Natural killer cell (primary cell): ENCODE measurements at regions not wholly inside any gene's neighbourhood (a gene's known extent, or its start where the extent isn't known, plus 50 kb on each side); places are given as distances from the start of the nearest gene placed in this dataset.

ENCODE experiments used
- ATAC-seq, 3 donors: fragments of 150-1000 bp in 2 of 3; fragments of 200-7000 bp in 1 of 3; cut with Tn5 transposase; 1 replicate in 1 of 3; 2 replicates in 2 of 3; pipeline ENCODE4 v1.10.0; 2021; ENCODE audit warnings: mild to moderate bottlenecking in 2 of 3, moderate library complexity in 2 of 3
- DNase-seq, 2 donors: peaks; one replicate each; pipeline versions ENCODE4 v3.0.0 to v3.0.0-alpha.2; 2013 to 2021; ENCODE audit warnings: mixed read lengths in 1 of 2
- H3K27ac ChIP-seq: one replicate; pipeline ENCODE4 v1.5.1; 2013; ENCODE audit warnings: mild to moderate bottlenecking, low read length
- H3K27me3 ChIP-seq: one replicate; pipeline ENCODE4 v1.6.1; 2013; ENCODE audit warnings: low read length; ENCODE audit not compliant: control insufficient read depth, insufficient read depth
- H3K36me3 ChIP-seq: one replicate; pipeline ENCODE4 v1.6.1; 2013; ENCODE audit warnings: low read length; ENCODE audit not compliant: control insufficient read depth, insufficient read depth
- H3K4me1 ChIP-seq: one replicate; pipeline ENCODE4 v1.6.1; 2013; ENCODE audit warnings: low read length; ENCODE audit not compliant: control insufficient read depth, insufficient read depth
- H3K4me3 ChIP-seq: one replicate; pipeline ENCODE4 v1.5.1; 2013; ENCODE audit warnings: low read length
- H3K9me3 ChIP-seq: one replicate; pipeline ENCODE4 v1.6.1; 2013; ENCODE audit warnings: low read length; ENCODE audit not compliant: control insufficient read depth, insufficient read depth
- H3K27ac Mint-ChIP-seq, 2 donors: one replicate each; pipeline ENCODE4 v1.8.0; 2022; ENCODE audit warnings: mild to moderate bottlenecking in 2 of 2, mixed read lengths in 2 of 2, moderate library complexity in 1 of 2
- H3K27me3 Mint-ChIP-seq, 2 donors: one replicate each; pipeline ENCODE4 v1.8.0; 2022; ENCODE audit warnings: low read depth in 2 of 2, mixed read lengths in 2 of 2
- H3K36me3 Mint-ChIP-seq: one replicate; pipeline ENCODE4 v1.8.0; 2022; ENCODE audit warnings: mixed read lengths
- H3K4me1 Mint-ChIP-seq, 2 donors: one replicate each; pipeline ENCODE4 v1.8.0; 2022; ENCODE audit warnings: mixed read lengths in 2 of 2
- H3K4me3 Mint-ChIP-seq: one replicate; pipeline ENCODE4 v1.8.0; 2022; ENCODE audit warnings: mild to moderate bottlenecking, moderate library complexity, mixed read lengths
- H3K9me3 Mint-ChIP-seq, 2 donors: one replicate each; pipeline ENCODE4 v1.8.0; 2022; ENCODE audit warnings: mixed read lengths in 2 of 2
- WGBS: methylation state at CpG from one replicate; pipeline ENCODE4 v1.1.7; 2013; ENCODE audit warnings: missing lambda C conversion rate; ENCODE audit not compliant: insufficient coverage; 5-methylcytosine and 5-hydroxymethylcytosine counted together
- intact Hi-C: fragments of 100-400 bp; cut with micrococcal nuclease; formaldehyde crosslinking; loops from one replicate; pipeline ENCODE4 v1.14.2; 2022
- TF ChIP-seq, protein P1 (sequence below): fragments of 200-600 bp; IDR thresholded peaks from one replicate; pipeline ENCODE4 v1.8.0; 2022; ENCODE audit warnings: antibody characterized with exemption

- no peaks in the 10 kb centered on the region for H3K36me3 Mint-ChIP-seq
- intact Hi-C loops = no loop called here
- DNase-seq (no peak), ATAC-seq (no peak)
- no peaks in the 10 kb centered on the region for H3K9me3 Mint-ChIP-seq
- TF ChIP-seq, protein P1, sequence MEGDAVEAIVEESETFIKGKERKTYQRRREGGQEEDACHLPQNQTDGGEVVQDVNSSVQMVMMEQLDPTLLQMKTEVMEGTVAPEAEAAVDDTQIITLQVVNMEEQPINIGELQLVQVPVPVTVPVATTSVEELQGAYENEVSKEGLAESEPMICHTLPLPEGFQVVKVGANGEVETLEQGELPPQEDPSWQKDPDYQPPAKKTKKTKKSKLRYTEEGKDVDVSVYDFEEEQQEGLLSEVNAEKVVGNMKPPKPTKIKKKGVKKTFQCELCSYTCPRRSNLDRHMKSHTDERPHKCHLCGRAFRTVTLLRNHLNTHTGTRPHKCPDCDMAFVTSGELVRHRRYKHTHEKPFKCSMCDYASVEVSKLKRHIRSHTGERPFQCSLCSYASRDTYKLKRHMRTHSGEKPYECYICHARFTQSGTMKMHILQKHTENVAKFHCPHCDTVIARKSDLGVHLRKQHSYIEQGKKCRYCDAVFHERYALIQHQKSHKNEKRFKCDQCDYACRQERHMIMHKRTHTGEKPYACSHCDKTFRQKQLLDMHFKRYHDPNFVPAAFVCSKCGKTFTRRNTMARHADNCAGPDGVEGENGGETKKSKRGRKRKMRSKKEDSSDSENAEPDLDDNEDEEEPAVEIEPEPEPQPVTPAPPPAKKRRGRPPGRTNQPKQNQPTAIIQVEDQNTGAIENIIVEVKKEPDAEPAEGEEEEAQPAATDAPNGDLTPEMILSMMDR = no peak
- H3K27ac ChIP-seq = no peak overlapping the region
- no peak overlapping the region for H3K4me3 ChIP-seq
- H3K9me3 ChIP-seq = no peaks in the 10 kb centered on the region
- no peaks in the 10 kb centered on the region for H3K27me3 ChIP-seq
- H3K27ac Mint-ChIP-seq = no peak overlapping the region
- H3K4me1 Mint-ChIP-seq = no peaks in the 10 kb centered on the region
- H3K4me3 Mint-ChIP-seq = no peak overlapping the region
- H3K4me1 ChIP-seq = no peaks in the 10 kb centered on the region
- H3K36me3 ChIP-seq = no peaks in the 10 kb centered on the region
- H3K27me3 Mint-ChIP-seq = no peaks in the 10 kb centered on the region
Measured at GRCh38 chrX:7711167-7711566, 131.8 kb upstream of the VCX start.

- Mint-ChIP-seq H3K9me3 (no peaks in the 10 kb centered on the region), H3K27me3 (no peaks in the 10 kb centered on the region), H3K4me1 (no peaks in the 10 kb centered on the region), H3K36me3 (no peaks in the 10 kb centered on the region), H3K27ac (no peak overlapping the region), H3K4me3 (no peak overlapping the region)
- WGBS = 48% methylated on average over 4 of the region's 4 CpGs
- Histone ChIP-seq H3K9me3 (no peaks in the 10 kb centered on the region), H3K27me3 (no peaks in the 10 kb centered on the region), H3K4me1 (no peaks in the 10 kb centered on the region), H3K36me3 (no peaks in the 10 kb centered on the region), H3K27ac (no peak overlapping the region), H3K4me3 (no peak overlapping the region)
- ATAC-seq (no peak), DNase-seq (no peak)
- TF ChIP-seq, protein P1 = no peak
- intact Hi-C loops = no loop called here
Measured at GRCh38 chrX:7709845-7710244, 133.1 kb upstream of the VCX start.

DNA sequence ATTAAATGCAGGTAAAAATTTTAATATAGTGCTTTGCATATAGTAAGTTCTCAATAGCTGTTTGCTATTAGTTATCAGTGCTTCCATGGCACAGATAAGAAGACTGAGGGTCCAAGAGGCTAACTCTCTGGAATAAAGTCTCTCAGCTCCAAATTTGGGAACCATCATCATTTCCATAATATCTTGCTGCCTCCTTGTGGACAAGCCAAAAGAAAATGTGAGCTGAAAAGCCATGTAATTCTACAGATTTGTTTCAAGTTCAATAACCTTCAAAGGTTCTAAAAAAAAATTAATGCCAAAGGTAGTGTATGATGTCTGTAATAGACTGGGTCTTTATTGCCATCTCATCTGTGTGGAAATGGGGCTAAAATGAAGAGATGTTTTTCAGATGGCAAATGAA lies 136.9 kb upstream of the VCX start:
- Histone ChIP-seq H3K4me1 (no peaks in the 10 kb centered on the region), H3K27me3 (no peaks in the 10 kb centered on the region), H3K9me3 (no peaks in the 10 kb centered on the region), H3K27ac (no peak overlapping the region), H3K4me3 (no peak overlapping the region), H3K36me3 (no peaks in the 10 kb centered on the region)
- intact Hi-C loops = no loop called here
- H3K27ac Mint-ChIP-seq = no peak overlapping the region
- H3K9me3 Mint-ChIP-seq = peaks cover 4 to 8% of the 10 kb centered on the region in 2 donors
- H3K4me1 Mint-ChIP-seq = no peaks in the 10 kb centered on the region
- DNase-seq = no peak
- H3K4me3 Mint-ChIP-seq = no peak overlapping the region
- no peaks in the 10 kb centered on the region for H3K36me3 Mint-ChIP-seq
- no peaks in the 10 kb centered on the region for H3K27me3 Mint-ChIP-seq
- TF ChIP-seq, protein P1 = no peak
- no peak for ATAC-seq

GRCh38 chrX:7704205-7704604 lies 138.8 kb upstream of the VCX start:
- no peak overlapping the region for H3K27ac ChIP-seq
- Mint-ChIP-seq H3K36me3 (no peaks in the 10 kb centered on the region), H3K4me1 (no peaks in the 10 kb centered on the region), H3K27ac (no peak overlapping the region), H3K4me3 (no peak overlapping the region), H3K9me3 (peaks cover 4 to 8% of the 10 kb centered on the region in 2 donors), H3K27me3 (no peaks in the 10 kb centered on the region)
- no peak for DNase-seq
- no peaks in the 10 kb centered on the region for H3K36me3 ChIP-seq
- no peaks in the 10 kb centered on the region for H3K4me1 ChIP-seq
- H3K4me3 ChIP-seq = no peak overlapping the region
- WGBS = 100% methylated on average over 2 of the region's 4 CpGs
- no peaks in the 10 kb centered on the region for H3K27me3 ChIP-seq
- TF ChIP-seq, protein P1 = no peak
- intact Hi-C loops = no loop called here
- no peak for ATAC-seq
- H3K9me3 ChIP-seq = no peaks in the 10 kb centered on the region
